AG09309 (cell line): ENCODE measurements at regions not wholly inside any gene's neighbourhood (a gene's known extent, or its start where the extent isn't known, plus 50 kb on each side); places are given as distances from the start of the nearest gene placed in this dataset.
"Not testable (repeated sequence)": the region's sequence is repeated elsewhere in the genome, so short reads cannot be mapped to it uniquely, and the experiment has no call there.

ENCODE experiments used
- DNase-seq: peaks from one replicate; pipeline ENCODE4 v3.0.0-alpha.2; 2010; ENCODE audit warnings: low read depth
- H3K4me3 ChIP-seq: 2 replicates; pipeline ENCODE4 v1.5.1; 2011; ENCODE audit warnings: mild to moderate bottlenecking, low read depth, low read length, moderate library complexity; ENCODE audit not compliant: control insufficient read depth
- CTCF ChIP-seq: IDR thresholded peaks from 2 replicates; pipeline ENCODE4 v1.5.1; 2011; ENCODE audit warnings: mild to moderate bottlenecking, low read depth, low read length, inconsistent platforms; ENCODE audit not compliant: insufficient read depth, control insufficient read depth; ENCODE audit errors: missing control alignments

- no peak for DNase-seq
- no peak overlapping the region for H3K4me3 ChIP-seq
- TF ChIP-seq CTCF: no peak
Observed at GRCh38 chr16:6701096-6701495, 631.5 kb upstream of the RBFOX1 start.

DNA sequence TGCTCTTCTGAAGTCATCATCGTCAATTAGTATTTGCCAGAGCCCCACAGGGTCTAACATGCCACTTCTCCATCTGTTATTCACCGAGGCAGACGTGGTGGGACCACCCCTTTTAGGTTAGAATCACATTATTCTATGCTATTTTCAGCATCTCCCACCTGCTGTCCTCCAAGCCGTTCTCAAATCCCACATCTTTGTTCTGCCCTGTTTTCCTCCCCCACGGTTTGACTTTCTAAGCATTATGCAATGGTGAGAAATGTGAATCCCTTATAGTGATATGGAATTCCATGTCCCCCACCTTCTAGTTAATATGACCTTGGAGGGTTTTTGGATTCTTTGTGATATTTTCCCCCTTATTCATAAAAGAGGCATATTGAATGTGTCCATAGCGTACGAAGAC, 634.1 kb upstream of the RBFOX1 start:
- no peak for TF ChIP-seq CTCF
- H3K4me3 ChIP-seq: no peak overlapping the region
- DNase-seq: no peak

DNA sequence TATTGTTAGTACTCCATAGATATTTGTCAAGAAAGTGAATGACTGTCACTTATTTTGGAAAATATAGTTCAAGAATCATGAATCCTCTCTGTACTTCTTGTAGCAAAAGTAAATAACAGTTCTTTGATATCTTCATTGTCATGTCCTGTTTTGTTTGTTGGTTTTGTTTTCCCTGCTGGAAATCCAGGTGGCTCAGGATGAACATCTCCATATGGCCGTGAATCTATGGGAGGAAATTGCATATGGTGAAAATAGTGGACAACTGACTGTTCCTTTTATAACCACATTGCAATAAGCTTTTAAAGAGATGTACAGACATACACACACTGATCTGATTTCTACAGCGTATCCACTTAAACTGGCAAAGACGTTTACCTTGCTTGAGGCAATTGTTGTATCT, 637.0 kb upstream of the RBFOX1 start:
- no peak overlapping the region for H3K4me3 ChIP-seq
- no peak for DNase-seq
- no peak for TF ChIP-seq CTCF

- H3K4me3 ChIP-seq: no peak overlapping the region
- no peak for TF ChIP-seq CTCF
- DNase-seq: no peak
Observed at GRCh38 chr16:6694636-6695035, 638.0 kb upstream of the RBFOX1 start.

DNA sequence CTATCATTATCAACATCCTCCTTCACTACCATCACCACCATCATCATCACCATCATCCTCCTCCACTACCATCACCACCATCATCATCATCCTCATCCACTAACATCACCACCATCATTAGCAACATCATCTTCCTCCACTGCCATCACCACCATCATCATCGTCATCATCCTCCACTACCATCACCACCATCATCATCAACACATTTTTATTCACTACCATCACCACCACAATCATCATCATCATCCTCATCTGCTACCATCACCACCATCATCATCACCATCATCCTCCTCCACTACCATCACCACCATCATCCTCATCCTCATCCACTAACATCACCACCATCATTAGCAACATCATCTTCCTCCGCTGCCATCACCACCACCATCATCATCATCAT, 639.2 kb upstream of the RBFOX1 start:
- DNase-seq, H3K4me3 ChIP-seq: not testable (repeated sequence)

GRCh38 chr16:6692874-6693273, 639.8 kb upstream of the RBFOX1 start:
- no peak for DNase-seq
- H3K4me3 ChIP-seq: no peak overlapping the region
- TF ChIP-seq CTCF: no peak

DNA sequence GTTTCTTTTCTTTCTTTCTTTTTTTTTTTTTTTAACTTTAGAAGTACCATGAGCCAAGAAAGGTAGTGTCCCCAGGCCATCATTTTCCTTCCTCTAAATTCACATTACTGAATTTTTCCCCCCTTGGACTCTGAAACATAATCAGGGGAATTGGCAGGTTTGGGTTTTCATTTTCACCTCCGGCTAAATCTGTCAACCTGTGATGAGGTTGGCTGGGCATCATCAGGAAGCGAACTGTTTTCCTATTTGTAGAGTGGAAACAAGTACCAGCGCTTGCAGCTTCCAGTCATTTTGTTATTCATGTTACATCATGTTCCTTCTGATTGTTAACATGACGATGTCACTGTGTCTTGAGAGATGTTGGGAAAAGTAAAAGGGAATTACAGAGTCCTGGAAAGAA, 641.9 kb upstream of the RBFOX1 start:
- TF ChIP-seq CTCF: no peak
- no peak for DNase-seq
- no peak overlapping the region for H3K4me3 ChIP-seq
